HepG2 (cell line): ENCODE measurements at regions not wholly inside any gene's neighbourhood (a gene's known extent, or its start where the extent isn't known, plus 50 kb on each side); places are given as distances from the start of the nearest gene placed in this dataset.

ENCODE experiments used
- EZH2 ChIP-seq: conservative IDR thresholded peaks from 2 replicates; pipeline ENCODE4 v1.6.1; 2012; ENCODE audit warnings: mild to moderate bottlenecking, low read depth, low read length, moderate library complexity
- FOXA1 ChIP-seq, 2 experiments: fragments of 450-650 bp in 1 of 2; sonication (generic) in 1 of 2; formaldehyde crosslinking in 1 of 2; IDR thresholded peaks; 2 replicates each; pipeline versions ENCODE4 v1.4.0 to v1.6.1; 2016 to 2020; ENCODE audit warnings: missing genetic modification reagents in 1 of 2
- POLR2A ChIP-seq, 2 experiments: IDR thresholded peaks; 2 replicates each; pipeline ENCODE4 v1.6.1; 2011; ENCODE audit warnings: low read depth in 2 of 2, low read length in 2 of 2, mild to moderate bottlenecking in 1 of 2, moderate library complexity in 1 of 2; ENCODE audit not compliant: insufficient read depth in 1 of 2
- ZFP37 ChIP-seq: sonication (generic); formaldehyde crosslinking; IDR thresholded peaks from 2 replicates; pipeline ENCODE4 v1.4.0; 2020; ENCODE audit warnings: missing genetic modification reagents, borderline replicate concordance
- ZNF274 ChIP-seq: sonication (generic); formaldehyde crosslinking; IDR thresholded peaks from 2 replicates; pipeline ENCODE4 v1.5.1; 2020; ENCODE audit warnings: mild to moderate bottlenecking, missing genetic modification reagents
- ZNF546 ChIP-seq: sonication (generic); formaldehyde crosslinking; conservative IDR thresholded peaks from 2 replicates; pipeline ENCODE4 v1.8.1; 2023; ENCODE audit warnings: mild to moderate bottlenecking, missing genetic modification reagents
- TF ChIP-seq, protein P1 (sequence below): IDR thresholded peaks from 2 replicates; pipeline ENCODE4 v1.6.1; 2016; ENCODE audit warnings: missing biosample characterization, missing genetic modification reagents, low read depth
- TF ChIP-seq, protein P2 (sequence below): sonication (generic); formaldehyde crosslinking; IDR thresholded peaks from 2 replicates; pipeline ENCODE4 v1.5.0; 2020; ENCODE audit warnings: mild to moderate bottlenecking, missing genetic modification reagents, moderate library complexity

DNA sequence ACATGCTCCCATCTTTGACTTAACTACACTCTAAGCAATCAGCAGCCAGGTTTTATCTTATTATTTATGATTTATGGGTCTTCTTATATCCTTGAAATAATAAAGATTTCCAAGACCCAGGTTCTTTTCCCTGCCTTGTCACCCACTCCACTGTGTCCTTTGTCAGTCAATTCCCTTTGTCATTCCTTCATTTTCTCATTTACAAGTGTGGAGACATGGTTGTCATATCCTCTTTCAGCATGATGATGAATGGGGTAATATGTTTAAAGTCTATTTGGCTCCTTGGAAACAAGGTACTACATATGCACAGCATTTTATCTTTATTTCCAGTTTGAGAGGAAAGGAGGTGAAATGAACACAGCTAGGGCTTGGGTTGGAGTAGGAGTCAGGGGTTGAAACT is 521.8 kb downstream of the LMO7 start:
- TF ChIP-seq EZH2 (no peak), POLR2A (IDR thresholded peaks at IDR 0.05; ENCODE audit: insufficient read depth in 1 of 2, low read depth in 2 of 2, low read length in 2 of 2) (no peak), ZNF546 (CRISPR knock-in tag) (no peak), ZNF274 (no peak), FOXA1 (IDR thresholded peaks at IDR 0.05) (no peak), FOXA1 (CRISPR knock-in tag; IDR thresholded peaks at IDR 0.05) (no peak), ZFP37 (CRISPR knock-in tag) (no peak)
- TF ChIP-seq, protein P1, sequence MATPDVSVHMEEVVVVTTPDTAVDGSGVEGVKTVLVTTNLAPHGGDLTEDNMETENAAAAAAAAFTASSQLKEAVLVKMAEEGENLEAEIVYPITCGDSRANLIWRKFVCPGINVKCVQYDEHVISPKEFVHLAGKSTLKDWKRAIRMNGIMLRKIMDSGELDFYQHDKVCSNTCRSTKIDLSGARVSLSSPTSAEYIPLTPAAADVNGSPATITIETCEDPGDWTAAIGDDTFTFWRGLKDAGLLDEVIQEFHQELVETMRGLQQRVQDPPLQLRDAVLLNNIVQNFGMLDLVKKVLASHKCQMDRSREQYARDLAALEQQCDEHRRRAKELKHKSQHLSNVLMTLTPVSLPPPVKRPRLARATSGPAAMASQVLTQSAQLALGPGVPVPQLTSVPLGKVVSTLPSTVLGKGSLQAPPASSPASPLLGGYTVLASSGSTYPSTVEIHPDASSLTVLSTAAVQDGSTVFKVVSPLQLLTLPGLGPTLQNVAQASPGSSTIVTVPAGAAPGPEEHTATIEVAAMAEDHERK (CRISPR knock-in tag) = no peak
- TF ChIP-seq, protein P2, sequence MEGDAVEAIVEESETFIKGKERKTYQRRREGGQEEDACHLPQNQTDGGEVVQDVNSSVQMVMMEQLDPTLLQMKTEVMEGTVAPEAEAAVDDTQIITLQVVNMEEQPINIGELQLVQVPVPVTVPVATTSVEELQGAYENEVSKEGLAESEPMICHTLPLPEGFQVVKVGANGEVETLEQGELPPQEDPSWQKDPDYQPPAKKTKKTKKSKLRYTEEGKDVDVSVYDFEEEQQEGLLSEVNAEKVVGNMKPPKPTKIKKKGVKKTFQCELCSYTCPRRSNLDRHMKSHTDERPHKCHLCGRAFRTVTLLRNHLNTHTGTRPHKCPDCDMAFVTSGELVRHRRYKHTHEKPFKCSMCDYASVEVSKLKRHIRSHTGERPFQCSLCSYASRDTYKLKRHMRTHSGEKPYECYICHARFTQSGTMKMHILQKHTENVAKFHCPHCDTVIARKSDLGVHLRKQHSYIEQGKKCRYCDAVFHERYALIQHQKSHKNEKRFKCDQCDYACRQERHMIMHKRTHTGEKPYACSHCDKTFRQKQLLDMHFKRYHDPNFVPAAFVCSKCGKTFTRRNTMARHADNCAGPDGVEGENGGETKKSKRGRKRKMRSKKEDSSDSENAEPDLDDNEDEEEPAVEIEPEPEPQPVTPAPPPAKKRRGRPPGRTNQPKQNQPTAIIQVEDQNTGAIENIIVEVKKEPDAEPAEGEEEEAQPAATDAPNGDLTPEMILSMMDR = no peak
